Stimulated activated CD8-positive, alpha-beta memory T cell treated with anti-CD3 and anti-CD28 coated beads, Interleukin-12 subunit alpha, Interleukin-12 subunit beta, amount 100 ng/mL, for 1 hour (primary cell): ENCODE measurements at regions not wholly inside any gene's neighbourhood (a gene's known extent, or its start where the extent isn't known, plus 50 kb on each side); places are given as distances from the start of the nearest gene placed in this dataset.
"Not testable (repeated sequence)": the region's sequence is repeated elsewhere in the genome, so short reads cannot be mapped to it uniquely, and the experiment has no call there.

ENCODE experiments used
- DNase-seq: peaks from one replicate; pipeline ENCODE4 v3.0.0-alpha.2; 2020; ENCODE audit warnings: low read depth

DNA sequence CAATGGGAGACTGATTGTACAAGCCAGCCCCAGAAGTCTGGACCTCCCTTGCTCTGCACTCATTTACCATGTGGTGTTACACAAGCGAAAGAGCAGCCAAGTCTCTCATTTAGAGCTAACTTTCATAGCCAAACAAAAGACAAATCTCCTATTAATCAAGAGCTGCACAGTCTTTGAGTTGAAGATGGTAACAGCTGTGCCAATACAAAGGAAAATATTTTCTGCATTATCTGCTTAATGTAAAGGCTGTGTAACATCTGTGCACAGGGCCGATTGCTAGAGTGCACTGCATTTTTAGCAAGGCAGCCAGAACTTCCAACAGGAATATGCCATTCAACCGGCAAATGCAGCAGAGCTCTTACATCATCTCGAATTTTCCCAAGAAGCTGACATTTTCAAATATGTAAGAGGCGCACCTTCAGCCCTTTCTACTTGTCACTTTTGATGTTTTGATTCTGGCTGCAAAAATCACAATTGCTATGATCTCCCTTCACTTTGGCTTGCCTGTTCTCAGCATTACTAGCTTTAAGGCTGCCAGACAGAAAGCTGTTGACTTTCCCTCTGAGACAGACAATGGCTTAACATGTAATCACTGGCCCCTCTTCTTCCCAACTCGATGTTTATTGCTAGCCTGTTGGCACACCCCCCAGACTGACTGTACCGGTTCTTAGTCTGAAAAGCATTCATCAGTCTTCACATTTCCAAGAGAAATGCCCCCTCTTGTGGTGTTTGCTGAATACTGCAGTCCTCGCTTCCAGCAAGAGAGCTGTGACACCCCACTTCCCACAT lies 96.9 kb upstream of the TANK start:
- peak; percentile 38 for DNase-seq

GRCh38 chr2:161063946-161064306 lies 96.3 kb upstream of the TANK start:
- no peak for DNase-seq

GRCh38 chr2:161067846-161068350 lies 92.3 kb upstream of the TANK start:
- no peak for DNase-seq

- no peak for DNase-seq
These were observed 91.6 kb upstream of the TANK start for GRCh38 chr2:161068670-161069069.

GRCh38 chr2:161070693-161071479 lies 89.3 kb upstream of the TANK start:
- DNase-seq = no peak

DNA sequence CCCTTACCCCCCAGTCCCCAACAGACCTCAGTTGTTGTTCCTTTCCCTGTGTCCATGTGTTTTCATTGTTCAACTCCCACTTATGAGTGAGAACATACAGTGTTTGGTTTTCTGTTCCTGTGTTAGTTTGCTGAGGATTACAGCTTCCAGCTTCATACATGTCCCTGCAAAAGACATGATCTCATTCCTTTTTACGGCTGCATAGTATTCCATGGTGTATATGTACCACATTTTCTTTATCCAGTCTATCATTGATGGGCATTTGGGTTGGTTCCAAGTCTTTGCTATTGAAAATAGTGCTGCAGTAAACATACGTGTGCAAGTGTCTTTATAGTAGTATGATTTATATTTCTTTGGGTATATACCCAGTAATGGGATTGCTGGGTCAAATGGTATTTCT lies 87.8 kb upstream of the TANK start:
- DNase-seq = not testable (repeated sequence)

DNA sequence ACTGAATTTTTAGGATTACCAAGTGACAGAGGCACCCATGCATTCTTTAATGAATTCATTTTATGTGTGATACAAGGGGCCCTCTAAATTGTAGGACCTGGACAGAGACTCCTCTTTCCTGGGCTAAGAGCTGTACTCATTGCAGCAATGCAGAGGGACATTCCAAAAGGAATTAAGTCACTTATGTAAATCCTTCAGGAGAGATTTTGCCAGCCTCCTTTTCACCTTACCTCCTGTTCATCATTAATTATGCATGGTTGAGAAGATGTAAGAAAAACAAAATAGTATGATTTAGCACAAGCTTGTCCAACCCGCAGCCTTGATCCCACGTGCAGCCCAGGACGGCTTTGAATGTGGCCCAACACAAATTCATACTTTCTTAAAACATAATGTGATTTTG lies 84.5 kb upstream of the TANK start:
- DNase-seq = no peak

GRCh38 chr2:161076936-161077335 lies 83.3 kb upstream of the TANK start:
- DNase-seq = no peak

GRCh38 chr2:161077367-161078210 lies 82.6 kb upstream of the TANK start:
- peak; percentile 45 for DNase-seq

DNA sequence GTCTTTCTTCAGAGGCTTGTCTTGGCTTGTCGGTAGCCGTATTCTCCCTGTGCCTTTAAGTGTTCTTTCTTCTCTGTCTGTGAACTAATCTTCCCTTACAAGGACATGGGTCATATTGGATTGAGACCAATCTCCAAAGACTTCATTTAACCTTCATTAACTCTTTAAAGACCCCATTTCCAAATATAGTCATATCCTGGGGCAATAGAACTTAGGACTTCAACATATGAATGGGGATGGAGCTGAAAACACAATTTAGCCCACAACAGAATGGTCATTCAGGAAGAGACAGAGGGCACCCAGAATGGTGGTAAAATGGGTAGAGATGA lies 82.1 kb upstream of the TANK start:
- DNase-seq = no peak

- no peak for DNase-seq
These were observed 75.1 kb upstream of the TANK start for GRCh38 chr2:161085149-161085548.

GRCh38 chr2:161088658-161089350 lies 71.4 kb upstream of the TANK start:
- no peak for DNase-seq

- no peak for DNase-seq
These were observed 69.8 kb upstream of the TANK start for GRCh38 chr2:161090411-161090810.

DNA sequence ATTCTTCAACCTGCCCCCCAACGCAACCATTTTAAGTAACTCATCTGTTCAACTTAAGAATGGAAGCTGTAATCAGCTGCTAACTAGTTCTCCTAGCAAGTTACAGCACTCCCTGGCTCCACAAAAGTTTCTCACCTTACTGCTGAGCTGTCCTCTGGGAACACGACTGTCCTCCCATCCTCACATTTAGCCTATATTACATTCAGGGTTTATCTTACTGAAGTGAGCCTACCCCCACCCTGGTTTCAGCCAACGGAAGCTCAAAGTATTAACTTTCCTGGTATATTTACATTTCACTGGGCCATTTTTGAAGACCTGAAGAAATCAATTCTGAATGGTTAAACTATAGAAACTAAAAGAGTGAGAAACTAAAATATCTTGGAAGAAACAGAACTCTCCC lies 64.9 kb upstream of the TANK start:
- DNase-seq = no peak

- no peak for DNase-seq
These were observed 63.9 kb upstream of the TANK start for GRCh38 chr2:161096336-161096735.

GRCh38 chr2:161097157-161097556 lies 63.1 kb upstream of the TANK start:
- DNase-seq = no peak

GRCh38 chr2:161100211-161100895 lies 59.9 kb upstream of the TANK start:
- no peak for DNase-seq

DNA sequence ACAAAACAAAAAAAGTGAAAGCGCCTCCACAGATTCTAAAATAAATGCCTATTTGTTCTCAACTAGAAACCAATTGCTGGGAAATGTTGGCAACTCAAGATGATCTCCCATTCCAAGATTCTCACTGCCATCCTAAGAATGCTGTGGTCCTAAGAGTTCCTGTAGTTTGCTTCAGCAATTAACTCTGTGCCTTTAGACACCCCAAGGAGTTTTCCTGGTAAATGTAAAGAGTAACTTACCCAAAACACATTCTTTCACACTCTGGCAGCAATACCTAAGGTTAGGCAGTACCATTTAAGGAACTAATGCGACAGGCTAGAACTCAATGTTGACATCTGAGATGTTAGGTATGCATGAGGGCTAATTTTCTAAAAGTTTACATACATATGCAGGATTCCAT lies 58.8 kb upstream of the TANK start:
- DNase-seq = no peak

DNA sequence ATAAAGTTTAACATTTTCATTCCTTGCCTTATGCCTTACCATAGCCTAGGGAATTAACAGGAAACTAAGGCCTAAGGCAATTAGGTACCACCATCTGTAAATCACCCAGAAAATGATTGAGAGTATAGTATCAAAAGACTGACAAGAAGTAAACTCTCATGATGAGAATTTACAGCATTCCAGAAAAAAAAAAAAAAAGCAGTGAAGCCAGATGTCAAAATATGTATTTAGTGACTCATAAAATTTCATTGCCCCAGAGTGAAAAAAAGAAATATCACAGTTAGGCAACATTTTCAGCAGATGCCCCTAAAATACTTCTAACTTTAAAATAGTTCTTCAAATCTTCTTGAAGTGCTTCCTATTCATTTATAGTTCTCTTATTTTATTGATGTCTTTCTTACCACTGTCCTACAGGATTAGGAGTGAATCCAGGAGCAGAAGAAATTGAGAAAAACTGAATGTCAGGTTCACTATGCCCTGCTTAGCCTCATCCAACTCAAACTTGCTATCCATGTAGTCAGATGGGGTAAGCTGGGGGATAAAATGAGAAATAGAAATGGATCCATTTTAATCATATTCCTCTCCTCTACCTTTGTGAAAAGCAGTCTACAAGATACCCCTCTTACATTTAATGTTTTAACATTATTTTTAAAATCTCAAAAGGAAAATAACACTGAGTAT lies 57.3 kb upstream of the TANK start:
- no peak for DNase-seq

DNA sequence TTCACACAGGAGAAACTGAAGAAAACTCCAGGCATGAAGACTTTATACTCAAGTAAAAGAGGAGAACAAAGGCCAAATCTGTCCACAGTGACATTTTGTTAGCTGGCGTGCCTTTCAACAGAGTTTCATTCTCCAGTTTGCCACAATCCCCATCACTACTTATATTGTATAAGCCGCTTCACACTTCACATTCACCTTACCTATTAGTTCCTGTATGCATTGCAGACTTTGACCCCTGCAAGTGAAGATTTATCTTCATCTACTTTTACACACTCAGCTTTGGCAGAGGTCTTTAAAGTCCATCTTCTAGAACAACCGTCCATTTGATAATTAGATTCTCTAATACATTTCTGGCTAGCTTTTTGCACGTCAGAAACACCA lies 56.8 kb upstream of the TANK start:
- no peak for DNase-seq

DNA sequence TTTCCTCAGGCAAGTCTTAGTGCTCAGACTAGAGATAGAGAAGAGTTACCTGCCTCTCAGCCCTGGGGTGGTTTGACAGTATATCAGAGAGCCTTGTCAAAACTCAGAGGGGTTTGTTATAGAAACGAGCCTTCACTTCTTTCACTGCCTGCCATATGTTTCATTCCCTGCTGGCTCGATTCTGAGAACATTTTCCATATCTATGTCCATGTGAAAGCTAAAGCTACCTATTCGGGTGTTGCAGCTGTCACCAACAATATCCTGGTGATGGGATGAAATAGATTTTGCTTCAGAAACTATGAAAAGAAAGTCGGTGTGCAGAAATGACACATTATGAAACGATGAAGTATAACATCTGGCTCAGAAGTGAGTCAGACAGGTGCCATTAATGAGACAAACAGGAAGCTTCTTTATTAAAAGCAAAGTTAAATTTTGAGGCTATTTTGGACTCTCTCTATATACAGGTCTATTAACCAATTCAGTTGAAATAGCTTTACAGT lies 56.1 kb upstream of the TANK start:
- no peak for DNase-seq
